ENCODE measurements at regions not wholly inside any gene's neighbourhood (a gene's known extent, or its start where the extent isn't known, plus 50 kb on each side); places are given as distances from the start of the nearest gene placed in this dataset.
"Not testable (repeated sequence)": the region's sequence is repeated elsewhere in the genome, so short reads cannot be mapped to it uniquely, and the experiment has no call there.

DNA sequence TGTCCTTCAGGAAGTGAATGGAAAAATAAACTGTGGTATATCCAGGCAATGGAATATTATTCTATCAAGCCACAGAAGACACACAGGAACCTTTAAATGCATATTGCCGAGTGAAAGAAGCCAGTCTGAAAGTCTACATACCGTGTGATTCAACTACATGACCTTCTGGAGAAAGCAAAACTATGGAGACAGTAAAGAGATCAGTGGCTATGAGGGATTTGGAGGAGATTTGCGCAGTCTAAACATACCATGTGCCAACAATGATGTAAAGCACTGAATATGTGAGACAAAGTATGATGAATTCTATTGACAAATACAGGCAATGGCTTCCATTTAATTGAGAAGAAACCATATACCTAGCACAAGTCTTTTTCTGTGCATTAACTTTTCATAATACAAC, 518.3 kb upstream of the ZNF337 start:
- DNase-seq, result no peak

DNA sequence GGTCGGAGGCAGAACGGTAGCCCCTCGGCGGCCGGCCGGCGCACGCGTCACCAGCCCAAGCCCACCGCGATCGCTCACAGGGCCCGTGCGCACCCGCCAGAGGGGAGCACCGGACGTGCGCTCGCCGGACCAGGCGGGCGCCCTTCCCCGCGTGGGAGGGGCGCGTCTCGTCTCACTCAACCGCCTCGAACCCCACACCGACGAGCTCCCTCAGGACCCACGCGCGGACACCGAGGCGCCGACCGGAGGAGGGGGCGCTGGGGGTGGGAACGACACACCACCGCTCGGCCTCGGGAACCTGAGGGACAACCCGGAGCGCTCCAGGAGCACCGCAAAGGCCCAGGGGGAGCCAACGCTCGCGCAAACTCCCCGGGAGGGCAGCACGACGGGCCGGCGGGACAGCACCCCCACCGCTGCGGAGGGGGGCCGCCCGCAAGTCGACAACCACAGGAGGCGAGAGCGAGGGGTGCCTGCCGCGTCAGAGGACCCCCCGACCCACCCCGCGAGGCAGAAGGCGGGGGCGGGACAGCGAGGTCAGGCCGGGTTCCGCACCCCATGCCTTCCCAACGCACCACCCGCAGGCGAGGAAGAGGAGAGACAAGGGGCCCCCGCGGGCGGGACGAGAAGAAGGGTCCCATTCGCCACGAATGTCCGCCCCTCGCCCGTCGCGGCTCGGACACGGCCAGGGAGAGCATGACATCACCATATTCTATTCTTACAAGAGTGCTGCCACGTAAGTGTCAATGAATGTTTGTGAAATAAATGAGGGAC, 512.7 kb upstream of the ZNF337 start:
- no peak for DNase-seq

- DNase-seq, result no peak
Measured at GRCh38 chr20:26208296-26209091, 511.8 kb upstream of the ZNF337 start.

GRCh38 chr20:26207967-26208295, 511.3 kb upstream of the ZNF337 start:
- DNase-seq, result not testable (repeated sequence)

DNA sequence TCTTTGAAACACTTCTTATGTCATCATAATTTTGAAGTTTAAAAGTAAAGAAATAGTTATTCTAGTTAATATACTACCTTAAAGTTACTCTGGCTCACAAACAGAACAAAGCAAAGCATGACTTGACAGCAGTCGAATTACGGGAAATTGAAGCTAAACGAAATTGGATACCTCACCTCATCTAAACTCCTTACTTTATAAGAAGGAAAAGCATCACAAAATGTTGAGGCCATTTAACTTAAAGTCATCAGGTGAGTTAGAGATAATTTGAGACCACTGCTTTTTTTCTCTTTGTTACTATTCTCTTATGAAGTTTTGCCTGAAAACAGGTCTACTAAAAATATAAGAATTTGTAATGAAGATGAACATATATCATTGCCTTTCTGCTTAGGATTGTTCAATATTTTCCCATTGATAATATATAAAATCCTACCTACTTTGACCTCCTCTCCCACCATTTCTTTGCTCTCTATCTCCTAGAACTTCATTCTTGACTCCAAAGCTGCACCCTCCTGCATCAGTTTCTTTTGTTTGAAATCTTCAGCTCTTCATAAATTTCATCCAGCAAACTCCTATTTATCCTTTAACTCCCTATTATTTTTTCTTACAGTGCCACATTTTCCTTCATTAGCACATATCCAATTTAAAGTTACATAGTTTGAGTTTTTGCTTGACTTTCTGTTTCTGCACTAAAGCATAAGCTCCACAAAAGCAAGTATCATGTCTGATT, 510.7 kb upstream of the ZNF337 start:
- no peak for DNase-seq

- DNase-seq, result no peak
Measured at GRCh38 chr20:26205350-26205749, 508.7 kb upstream of the ZNF337 start.

DNA sequence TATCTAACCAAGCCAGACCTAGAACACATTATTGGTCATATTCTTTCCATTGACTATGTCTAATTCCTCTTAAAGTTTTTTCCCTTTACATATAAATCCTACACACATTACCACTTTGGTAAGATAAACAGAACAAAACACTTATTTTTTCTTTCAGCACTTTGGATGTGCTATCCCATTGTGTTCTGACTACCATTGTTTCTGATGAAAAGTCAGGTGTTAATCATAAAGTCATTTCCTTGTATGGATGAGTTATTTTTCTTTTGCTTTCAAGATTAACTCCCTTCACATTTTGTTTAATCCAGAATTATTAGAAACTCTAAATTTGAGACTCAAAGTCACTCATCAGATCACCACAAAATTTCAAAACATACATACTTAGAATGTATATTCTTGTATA, 504.4 kb upstream of the ZNF337 start:
- DNase-seq, result not testable (repeated sequence)

GRCh38 chr20:26187329-26187728, 490.7 kb upstream of the ZNF337 start:
- not testable (repeated sequence) for DNase-seq

- not testable (repeated sequence) for DNase-seq
Measured at GRCh38 chr20:26183720-26184119, 487.1 kb upstream of the ZNF337 start.

DNA sequence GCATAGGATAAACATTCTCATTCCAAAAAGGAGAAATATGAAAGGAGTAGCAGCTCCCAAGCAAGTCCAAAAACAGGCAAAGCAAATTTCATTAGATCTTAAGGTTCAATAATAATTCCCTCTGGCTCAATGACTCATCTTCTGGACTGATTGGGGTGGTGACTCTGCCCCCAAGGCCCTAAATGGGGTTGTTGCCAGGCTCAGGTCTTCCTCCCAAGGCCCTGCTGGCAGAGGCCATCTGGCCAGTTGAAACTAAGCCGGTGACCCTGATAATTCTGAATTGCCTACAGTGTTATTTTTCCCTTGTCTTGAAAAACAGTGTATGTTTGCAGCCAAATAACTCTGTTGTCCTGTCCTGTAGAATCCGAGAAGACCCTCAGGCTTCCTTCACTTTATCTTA, 484.7 kb upstream of the ZNF337 start:
- not testable (repeated sequence) for DNase-seq

- DNase-seq, result not testable (repeated sequence)
Measured at GRCh38 chr20:26171875-26172274, 475.2 kb upstream of the ZNF337 start.

DNA sequence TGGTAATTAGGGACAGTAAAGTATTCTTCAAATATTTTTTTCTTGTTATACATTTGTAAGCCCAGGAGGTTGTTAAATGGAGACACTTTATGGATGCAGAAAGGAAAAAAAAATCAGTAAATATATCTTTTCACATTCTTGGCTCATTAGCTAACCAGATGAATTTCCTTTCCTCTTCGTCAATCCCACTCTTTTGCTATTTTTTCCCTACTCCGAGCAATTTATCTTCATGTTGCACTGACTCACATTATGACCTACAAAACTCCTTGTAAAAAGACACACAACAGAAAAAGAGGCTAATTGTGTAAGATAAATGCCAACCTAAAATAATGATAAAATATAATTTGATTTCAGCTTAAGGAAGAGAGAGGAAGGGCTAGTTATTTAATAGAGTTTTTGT, 472.9 kb upstream of the ZNF337 start:
- DNase-seq, result no peak

- DNase-seq, result no peak
Measured at GRCh38 chr20:26167499-26167898, 470.8 kb upstream of the ZNF337 start.

DNA sequence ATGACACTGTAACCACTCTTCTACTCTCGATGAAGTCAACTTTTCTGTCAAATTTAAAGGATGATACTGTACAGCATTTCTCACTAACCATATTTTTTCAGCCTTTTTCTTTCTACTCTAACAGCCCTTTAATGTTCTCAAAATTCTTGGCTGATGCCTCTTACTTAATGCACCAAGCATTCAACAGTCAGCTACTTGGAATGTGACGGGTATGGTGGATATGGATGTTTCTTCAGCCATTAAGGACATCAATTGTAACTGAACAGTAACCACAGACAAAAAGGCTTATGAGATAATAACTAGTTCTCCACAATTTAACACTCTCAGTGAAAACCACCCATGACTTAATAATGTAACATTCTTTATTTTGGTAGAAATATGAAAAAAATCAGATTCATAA, 467.2 kb upstream of the ZNF337 start:
- DNase-seq, result no peak

- not testable (repeated sequence) for DNase-seq
Measured at GRCh38 chr20:26163151-26163550, 466.5 kb upstream of the ZNF337 start.

- DNase-seq, result not testable (repeated sequence)
Measured at GRCh38 chr20:26161741-26162140, 465.1 kb upstream of the ZNF337 start.

- not testable (repeated sequence) for DNase-seq
Measured at GRCh38 chr20:26160916-26161315, 464.3 kb upstream of the ZNF337 start.

DNA sequence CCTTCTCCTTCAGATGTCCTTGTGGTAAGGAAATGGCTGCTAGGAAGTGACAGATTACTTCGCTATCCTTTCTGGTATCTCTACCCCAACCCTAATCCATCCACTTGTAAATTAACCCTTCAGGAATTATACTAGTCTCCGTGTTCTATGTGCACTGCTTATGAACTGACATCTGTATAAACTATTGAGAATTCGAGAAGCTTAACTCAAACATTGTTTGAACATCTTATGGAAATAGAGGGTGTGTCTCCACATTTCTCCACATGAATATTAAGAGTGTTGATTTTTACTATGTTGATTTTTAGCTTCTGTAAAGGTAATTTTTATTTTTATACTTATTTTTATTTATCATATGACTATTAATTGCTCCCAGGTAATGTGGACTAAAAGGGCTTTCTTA, 457.6 kb upstream of the ZNF337 start:
- DNase-seq, result no peak

DNA sequence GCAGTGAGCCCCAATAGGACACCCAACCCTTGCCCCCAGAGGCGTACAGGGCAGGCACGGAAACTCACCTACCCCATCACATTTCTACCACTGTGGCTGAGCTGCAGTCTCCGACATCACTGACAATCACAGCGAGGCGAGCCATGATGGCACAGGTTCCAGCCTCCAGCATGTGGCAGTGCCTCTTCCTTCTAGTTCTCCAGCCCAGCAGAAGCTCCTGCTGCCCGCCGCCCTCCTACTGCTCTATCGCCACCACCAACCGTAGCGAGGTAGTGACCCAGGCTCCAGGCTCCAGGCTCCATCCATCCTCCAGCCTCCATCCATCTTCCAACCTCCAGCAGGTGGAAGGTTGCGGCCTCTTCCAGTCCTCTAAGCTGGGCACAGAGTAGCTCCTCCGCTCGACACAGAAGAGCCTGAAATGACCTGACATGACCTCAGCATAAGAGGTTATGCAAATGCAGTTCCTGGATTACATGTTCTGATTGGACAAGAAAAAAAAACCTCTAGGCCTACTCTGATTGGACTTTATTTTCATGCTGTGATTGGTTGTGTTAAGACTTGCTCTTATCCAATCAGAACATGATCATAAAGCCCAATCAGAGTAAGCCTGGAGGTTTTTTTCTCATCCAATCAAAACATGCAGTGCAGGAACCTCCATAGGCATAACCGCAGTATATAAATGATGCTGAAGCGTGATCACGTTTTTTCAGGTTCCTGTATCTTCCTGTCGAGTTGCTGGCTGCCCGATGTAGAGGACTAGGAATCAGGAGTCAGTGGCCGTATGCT, 438.9 kb upstream of the ZNF337 start:
- DNase-seq, result no peak

GRCh38 chr20:26134606-26135005, 438.0 kb upstream of the ZNF337 start:
- no peak for DNase-seq

DNA sequence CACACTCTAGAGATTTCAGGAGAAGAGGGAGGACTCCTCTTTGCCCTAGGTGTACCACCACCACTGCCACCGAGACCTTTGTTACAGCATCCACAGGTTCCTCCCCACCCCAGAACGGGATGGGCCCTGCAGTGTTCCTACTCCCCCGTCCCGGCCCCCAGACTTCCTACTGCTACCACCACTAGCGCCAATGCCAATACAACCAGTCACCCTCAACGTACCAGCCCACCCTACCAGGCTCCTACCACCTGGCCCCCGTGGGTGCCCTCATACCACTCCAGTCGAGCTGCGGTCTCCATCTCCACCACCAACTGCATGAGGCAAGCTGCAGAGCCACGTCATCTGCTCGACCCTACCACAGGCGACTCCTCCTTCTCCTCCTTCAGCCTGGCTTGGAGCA, 437.1 kb upstream of the ZNF337 start:
- DNase-seq, result not testable (repeated sequence)

DNA sequence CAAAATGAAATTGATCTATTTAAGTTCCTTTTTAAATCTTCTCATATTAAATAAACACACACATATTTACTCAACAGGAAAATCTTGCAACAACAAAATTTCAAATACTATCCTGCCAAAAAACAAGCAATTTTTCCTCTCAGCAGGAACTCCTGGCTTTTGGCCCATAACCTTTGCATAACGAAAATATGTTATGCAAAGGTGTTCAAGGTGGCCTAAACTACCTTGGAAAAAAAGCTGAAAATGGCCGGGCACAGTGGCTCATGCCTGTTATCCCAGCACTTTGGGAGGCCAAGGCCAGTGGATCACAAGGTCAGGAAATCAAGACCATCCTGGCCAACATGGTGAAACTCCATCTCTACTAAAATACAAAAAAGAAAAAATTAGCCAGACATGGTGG, 424.3 kb upstream of the ZNF337 start:
- not testable (repeated sequence) for DNase-seq

DNA sequence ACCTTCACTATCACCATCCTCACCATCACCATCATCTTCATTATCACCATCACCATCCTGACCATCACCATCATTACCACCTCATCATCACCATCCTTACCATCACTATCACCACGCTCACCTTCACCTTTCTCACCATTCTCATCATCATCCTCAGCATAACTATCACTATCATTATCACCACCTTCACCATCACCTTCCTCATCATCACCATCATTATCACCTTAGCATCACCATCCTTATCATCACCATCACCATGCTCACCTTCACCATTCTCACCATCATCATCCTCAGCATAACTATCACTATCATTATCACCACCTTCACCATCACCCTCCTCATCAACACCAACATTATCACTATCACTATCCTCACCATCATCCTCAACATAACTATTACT, 397.8 kb upstream of the ZNF337 start:
- not testable (repeated sequence) for DNase-seq
